ENCODE measurements at regions not wholly inside any gene's neighbourhood (a gene's known extent, or its start where the extent isn't known, plus 50 kb on each side); places are given as distances from the start of the nearest gene placed in this dataset.
"Not testable (repeated sequence)": the region's sequence is repeated elsewhere in the genome, so short reads cannot be mapped to it uniquely, and the experiment has no call there.

DNA sequence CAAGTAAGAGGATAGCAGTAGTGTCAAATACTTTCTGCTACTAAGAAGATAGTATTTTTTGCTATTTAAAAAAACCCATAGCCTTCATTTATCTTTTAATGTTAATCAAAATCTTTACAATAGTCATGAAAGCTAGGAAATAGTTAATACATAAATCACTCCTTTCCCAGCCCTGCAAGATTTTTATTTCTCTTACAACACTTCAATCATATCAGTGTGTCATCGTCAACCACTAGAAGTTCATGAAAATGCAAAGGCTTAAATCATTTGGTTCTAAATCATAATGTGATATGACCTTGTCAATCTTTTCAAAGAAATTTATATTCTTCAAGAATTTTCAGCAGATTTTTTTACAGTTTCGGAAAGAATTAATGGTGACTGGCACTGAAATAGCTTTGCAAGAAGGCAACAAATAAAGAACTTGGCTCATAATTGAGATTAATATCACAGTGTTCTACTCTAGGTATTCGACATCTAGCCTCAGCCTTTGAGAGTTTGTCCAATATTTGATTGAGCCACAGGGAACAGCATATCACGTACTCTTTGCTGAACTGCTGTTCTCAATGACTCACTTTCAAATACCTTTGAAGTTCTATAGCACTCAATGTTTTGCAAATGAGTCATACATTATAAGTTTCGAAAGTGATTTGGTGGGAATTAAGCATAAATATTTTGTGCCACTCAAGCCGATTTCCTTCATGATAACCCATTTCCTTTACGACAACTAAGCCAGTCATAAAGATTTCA lies 384.0 kb upstream of the FOXG1 start:
- Mint-ChIP-seq H3K4me3 (no peak overlapping the region), H3K27me3 (no peaks in the 10 kb centered on the region), H3K27ac (no peak overlapping the region), H3K9me3 (ENCODE audit: insufficient read depth) (no peaks in the 10 kb centered on the region), H3K4me1 (no peaks in the 10 kb centered on the region)
- H3K4me1 ChIP-seq (ENCODE audit: control insufficient read depth in 2 of 2, insufficient read depth in 2 of 2, low read length in 2 of 2) = no peaks in the 10 kb centered on the region
- CTCF ChIA-PET = no interaction called here
- H2AFZ ChIP-seq (ENCODE audit: insufficient read depth, low read depth, low read length, poor library complexity, severe bottlenecking) = no peak overlapping the region
- DNase-seq (no peak), ATAC-seq (ENCODE audit: low read depth) (no peak)
- no peaks in the 10 kb centered on the region for H3K27me3 ChIP-seq (replicated peaks in 1 of 4; ENCODE audit: control extremely low read depth in 1 of 4, control insufficient read depth in 3 of 4, insufficient read depth in 4 of 4, low read length in 3 of 4)
- H3K9ac ChIP-seq (ENCODE audit: low read length) = no peak overlapping the region
- intact Hi-C loops (cut with micrococcal nuclease) = no loop called here
- H3K79me2 ChIP-seq (ENCODE audit: control insufficient read depth, insufficient read depth, low read length) = no peaks in the 10 kb centered on the region
- H3K36me3 ChIP-seq (replicated peaks in 1 of 2; ENCODE audit: control extremely low read depth in 1 of 2, control insufficient read depth in 1 of 2, extremely low read depth in 1 of 2, insufficient read depth in 2 of 2, low read length in 1 of 2) = no peaks in the 10 kb centered on the region
- WGBS (ENCODE audit: insufficient coverage) = 63% methylated on average over 1 of the region's 7 CpGs
- TF ChIP-seq, protein P1, sequence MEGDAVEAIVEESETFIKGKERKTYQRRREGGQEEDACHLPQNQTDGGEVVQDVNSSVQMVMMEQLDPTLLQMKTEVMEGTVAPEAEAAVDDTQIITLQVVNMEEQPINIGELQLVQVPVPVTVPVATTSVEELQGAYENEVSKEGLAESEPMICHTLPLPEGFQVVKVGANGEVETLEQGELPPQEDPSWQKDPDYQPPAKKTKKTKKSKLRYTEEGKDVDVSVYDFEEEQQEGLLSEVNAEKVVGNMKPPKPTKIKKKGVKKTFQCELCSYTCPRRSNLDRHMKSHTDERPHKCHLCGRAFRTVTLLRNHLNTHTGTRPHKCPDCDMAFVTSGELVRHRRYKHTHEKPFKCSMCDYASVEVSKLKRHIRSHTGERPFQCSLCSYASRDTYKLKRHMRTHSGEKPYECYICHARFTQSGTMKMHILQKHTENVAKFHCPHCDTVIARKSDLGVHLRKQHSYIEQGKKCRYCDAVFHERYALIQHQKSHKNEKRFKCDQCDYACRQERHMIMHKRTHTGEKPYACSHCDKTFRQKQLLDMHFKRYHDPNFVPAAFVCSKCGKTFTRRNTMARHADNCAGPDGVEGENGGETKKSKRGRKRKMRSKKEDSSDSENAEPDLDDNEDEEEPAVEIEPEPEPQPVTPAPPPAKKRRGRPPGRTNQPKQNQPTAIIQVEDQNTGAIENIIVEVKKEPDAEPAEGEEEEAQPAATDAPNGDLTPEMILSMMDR (IDR thresholded peaks at IDR 0.05) = no peak
- TF ChIP-seq EZH2 (IDR thresholded peaks at IDR 0.05; ENCODE audit: borderline replicate concordance, insufficient read depth, low read depth, low read length, poor library complexity, severe bottlenecking) = no peak
- no peak overlapping the region for H3K4me3 ChIP-seq (ENCODE audit: control extremely low read depth in 1 of 5, extremely low read depth in 1 of 5, insufficient read depth in 1 of 5, low read depth in 2 of 5, low read length in 4 of 5)
- no peak overlapping the region for H3K4me2 ChIP-seq (replicated peaks; ENCODE audit: low read depth, low read length, poor library complexity, severe bottlenecking)
- no peaks in the 10 kb centered on the region for H4K20me1 ChIP-seq (ENCODE audit: control insufficient read depth, insufficient read depth, low read length, poor library complexity, severe bottlenecking)
- H3K27ac ChIP-seq (ENCODE audit: low read length in 2 of 2) = no peak overlapping the region
- POLR2A ChIA-PET = no interaction called here
- H3K9me3 ChIP-seq (ENCODE audit: control extremely low read depth in 1 of 3, control insufficient read depth in 2 of 3, insufficient read depth in 1 of 3, low read length in 2 of 3) = no peaks in the 10 kb centered on the region

DNA sequence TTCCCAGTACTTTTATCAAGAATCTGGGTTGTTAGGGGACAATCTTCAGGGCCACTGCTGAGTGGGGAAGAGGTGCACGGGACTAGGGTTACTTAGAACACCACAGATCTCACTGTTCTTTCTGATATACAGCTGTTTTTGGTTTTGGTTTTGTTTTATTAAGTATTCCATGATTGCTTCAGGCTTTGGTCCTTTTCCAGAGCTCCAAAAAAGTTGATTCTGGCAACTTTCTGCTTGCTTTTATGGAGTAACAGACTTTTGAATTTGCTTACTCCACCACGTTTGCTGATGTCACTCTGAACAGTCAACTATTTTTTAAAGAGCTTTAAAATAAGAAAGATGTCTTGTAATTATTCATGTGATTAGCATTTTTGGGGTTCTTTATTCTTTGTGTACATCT lies 368.1 kb upstream of the FOXG1 start:
- Mint-ChIP-seq H3K9me3 (ENCODE audit: insufficient read depth) (peaks cover 2% of the 10 kb centered on the region), H3K4me3 (no peak overlapping the region), H3K4me1 (no peaks in the 10 kb centered on the region), H3K27ac (no peak overlapping the region), H3K27me3 (no peaks in the 10 kb centered on the region)
- no peaks in the 10 kb centered on the region for H3K36me3 ChIP-seq (replicated peaks in 1 of 2; ENCODE audit: control extremely low read depth in 1 of 2, control insufficient read depth in 1 of 2, extremely low read depth in 1 of 2, insufficient read depth in 2 of 2, low read length in 1 of 2)
- H3K4me2 ChIP-seq (replicated peaks; ENCODE audit: low read depth, low read length, poor library complexity, severe bottlenecking) = no peak overlapping the region
- intact Hi-C loops (cut with micrococcal nuclease) = no loop called here
- ChIA-PET CTCF (no interaction called here), POLR2A (no interaction called here)
- no peak overlapping the region for H3K4me3 ChIP-seq (ENCODE audit: control extremely low read depth in 1 of 5, extremely low read depth in 1 of 5, insufficient read depth in 1 of 5, low read depth in 2 of 5, low read length in 4 of 5)
- WGBS (ENCODE audit: insufficient coverage) = no CpG with 5 or more reads among the region's 2 CpGs
- no peaks in the 10 kb centered on the region for H3K9me3 ChIP-seq (ENCODE audit: control extremely low read depth in 1 of 3, control insufficient read depth in 2 of 3, insufficient read depth in 1 of 3, low read length in 2 of 3)
- no peak overlapping the region for H2AFZ ChIP-seq (ENCODE audit: insufficient read depth, low read depth, low read length, poor library complexity, severe bottlenecking)
- no peak overlapping the region for H3K27ac ChIP-seq (ENCODE audit: low read length in 2 of 2)
- H4K20me1 ChIP-seq (ENCODE audit: control insufficient read depth, insufficient read depth, low read length, poor library complexity, severe bottlenecking) = no peaks in the 10 kb centered on the region
- no peaks in the 10 kb centered on the region for H3K79me2 ChIP-seq (ENCODE audit: control insufficient read depth, insufficient read depth, low read length)
- H3K4me1 ChIP-seq (ENCODE audit: control insufficient read depth in 2 of 2, insufficient read depth in 2 of 2, low read length in 2 of 2) = no peaks in the 10 kb centered on the region
- ATAC-seq (ENCODE audit: low read depth) (no peak), DNase-seq (no peak)
- no peaks in the 10 kb centered on the region for H3K27me3 ChIP-seq (replicated peaks in 1 of 4; ENCODE audit: control extremely low read depth in 1 of 4, control insufficient read depth in 3 of 4, insufficient read depth in 4 of 4, low read length in 3 of 4)
- H3K9ac ChIP-seq (ENCODE audit: low read length) = no peak overlapping the region
- no peak for TF ChIP-seq EZH2 (IDR thresholded peaks at IDR 0.05; ENCODE audit: borderline replicate concordance, insufficient read depth, low read depth, low read length, poor library complexity, severe bottlenecking)
- TF ChIP-seq, protein P1 (IDR thresholded peaks at IDR 0.05) = no peak

DNA sequence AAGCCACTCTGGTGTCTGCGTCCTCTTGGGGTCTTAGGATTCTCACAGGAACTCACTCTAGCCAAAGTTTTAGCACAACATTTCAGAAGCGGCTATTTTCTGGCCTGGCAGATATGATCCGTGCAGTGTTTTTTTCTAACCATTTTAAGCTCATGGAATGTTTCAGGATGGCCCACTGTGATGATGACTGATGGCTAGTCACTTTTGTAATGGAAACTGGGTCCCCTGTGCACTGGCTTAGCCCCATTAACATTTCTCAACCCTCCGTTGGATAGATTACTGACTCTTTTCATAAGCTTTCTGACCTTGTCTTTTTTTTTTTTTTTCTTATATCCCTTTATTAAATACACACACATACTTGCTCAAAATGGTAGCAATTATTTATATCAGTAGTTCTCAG lies 364.9 kb upstream of the FOXG1 start:
- POLR2A ChIA-PET; H3K27ac Mint-ChIP-seq; H3K27me3 ChIP-seq (replicated peaks in 1 of 4; ENCODE audit: control extremely low read depth in 1 of 4, control insufficient read depth in 3 of 4, insufficient read depth in 4 of 4, low read length in 3 of 4); H3K9me3 ChIP-seq (ENCODE audit: control extremely low read depth in 1 of 3, control insufficient read depth in 2 of 3, insufficient read depth in 1 of 3, low read length in 2 of 3); DNase-seq; H4K20me1 ChIP-seq (ENCODE audit: control insufficient read depth, insufficient read depth, low read length, poor library complexity, severe bottlenecking); H3K4me2 ChIP-seq (replicated peaks; ENCODE audit: low read depth, low read length, poor library complexity, severe bottlenecking); H3K9ac ChIP-seq (ENCODE audit: low read length); H3K36me3 ChIP-seq (replicated peaks in 1 of 2; ENCODE audit: control extremely low read depth in 1 of 2, control insufficient read depth in 1 of 2, extremely low read depth in 1 of 2, insufficient read depth in 2 of 2, low read length in 1 of 2); H3K9me3 Mint-ChIP-seq (ENCODE audit: insufficient read depth); H3K27ac ChIP-seq (ENCODE audit: low read length in 2 of 2); CTCF ChIA-PET; H3K4me3 ChIP-seq (ENCODE audit: control extremely low read depth in 1 of 5, extremely low read depth in 1 of 5, insufficient read depth in 1 of 5, low read depth in 2 of 5, low read length in 4 of 5); H3K27me3 Mint-ChIP-seq; ATAC-seq (ENCODE audit: low read depth); H3K4me3 Mint-ChIP-seq; H3K4me1 ChIP-seq (ENCODE audit: control insufficient read depth in 2 of 2, insufficient read depth in 2 of 2, low read length in 2 of 2); intact Hi-C loops (cut with micrococcal nuclease); H3K4me1 Mint-ChIP-seq; H3K79me2 ChIP-seq (ENCODE audit: control insufficient read depth, insufficient read depth, low read length); H2AFZ ChIP-seq (ENCODE audit: insufficient read depth, low read depth, low read length, poor library complexity, severe bottlenecking): not testable (repeated sequence)
- WGBS (ENCODE audit: insufficient coverage) = no CpG with 5 or more reads among the region's 4 CpGs
